GM06990 (cell line): ENCODE measurements at regions not wholly inside any gene's neighbourhood (a gene's known extent, or its start where the extent isn't known, plus 50 kb on each side); places are given as distances from the start of the nearest gene placed in this dataset.

ENCODE experiments used
- DNase-seq: peaks from one replicate; pipeline ENCODE4 v3.0.0-alpha.2; 2011; ENCODE audit not compliant: insufficient read length; ENCODE audit errors: extremely low read depth
- H3K27me3 ChIP-seq: replicated peaks from 2 replicates; pipeline ENCODE4 v1.6.0; 2011; ENCODE audit warnings: low read length; ENCODE audit not compliant: control insufficient read depth, insufficient read depth
- H3K36me3 ChIP-seq: 2 replicates; pipeline ENCODE4 v1.5.1; 2011; ENCODE audit warnings: low read length; ENCODE audit not compliant: control insufficient read depth, insufficient read depth
- H3K4me3 ChIP-seq: replicated peaks from 2 replicates; pipeline ENCODE4 v1.5.1; 2011; ENCODE audit warnings: low read depth, mild to moderate bottlenecking, control low read depth, low read length
- TF ChIP-seq, protein P1 (sequence below): IDR thresholded peaks from 2 replicates; pipeline ENCODE4 v1.5.1; 2011; ENCODE audit warnings: low read length, control low read depth, mild to moderate bottlenecking, inconsistent platforms; ENCODE audit not compliant: insufficient read depth, poor library complexity, severe bottlenecking

DNA sequence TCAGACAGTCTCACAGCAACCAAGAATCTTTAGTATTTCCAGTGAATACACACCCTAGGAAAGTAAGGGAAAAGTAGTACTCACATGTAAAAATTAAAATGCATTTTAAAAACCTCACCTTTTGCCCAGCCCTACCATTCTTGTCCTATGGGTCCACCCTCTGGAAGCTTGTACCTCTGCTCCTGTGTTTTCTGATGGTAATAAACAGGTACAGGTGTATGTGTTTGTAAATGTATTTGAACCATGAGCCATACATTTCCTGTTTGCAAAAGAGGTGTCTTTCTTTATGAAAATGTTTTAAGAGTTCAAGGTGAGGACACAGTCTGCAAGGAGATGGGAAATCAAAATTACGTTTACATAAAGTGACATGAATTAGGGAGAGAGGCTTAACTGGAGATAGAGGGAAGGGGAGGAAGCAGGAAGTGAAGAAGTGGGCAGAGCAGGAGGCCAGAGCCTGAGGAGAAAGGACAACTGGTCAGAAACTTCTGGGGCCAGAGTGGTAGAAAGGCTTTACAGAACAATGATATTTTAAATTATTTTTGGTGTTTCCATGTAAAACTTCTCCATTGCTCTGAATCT is 52.0 kb upstream of the IVNS1ABP start:
- Histone ChIP-seq H3K27me3 (no peaks in the 10 kb centered on the region), H3K4me3 (no peak overlapping the region), H3K36me3 (no peaks in the 10 kb centered on the region)
- TF ChIP-seq, protein P1, sequence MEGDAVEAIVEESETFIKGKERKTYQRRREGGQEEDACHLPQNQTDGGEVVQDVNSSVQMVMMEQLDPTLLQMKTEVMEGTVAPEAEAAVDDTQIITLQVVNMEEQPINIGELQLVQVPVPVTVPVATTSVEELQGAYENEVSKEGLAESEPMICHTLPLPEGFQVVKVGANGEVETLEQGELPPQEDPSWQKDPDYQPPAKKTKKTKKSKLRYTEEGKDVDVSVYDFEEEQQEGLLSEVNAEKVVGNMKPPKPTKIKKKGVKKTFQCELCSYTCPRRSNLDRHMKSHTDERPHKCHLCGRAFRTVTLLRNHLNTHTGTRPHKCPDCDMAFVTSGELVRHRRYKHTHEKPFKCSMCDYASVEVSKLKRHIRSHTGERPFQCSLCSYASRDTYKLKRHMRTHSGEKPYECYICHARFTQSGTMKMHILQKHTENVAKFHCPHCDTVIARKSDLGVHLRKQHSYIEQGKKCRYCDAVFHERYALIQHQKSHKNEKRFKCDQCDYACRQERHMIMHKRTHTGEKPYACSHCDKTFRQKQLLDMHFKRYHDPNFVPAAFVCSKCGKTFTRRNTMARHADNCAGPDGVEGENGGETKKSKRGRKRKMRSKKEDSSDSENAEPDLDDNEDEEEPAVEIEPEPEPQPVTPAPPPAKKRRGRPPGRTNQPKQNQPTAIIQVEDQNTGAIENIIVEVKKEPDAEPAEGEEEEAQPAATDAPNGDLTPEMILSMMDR, result no peak
- DNase-seq, result no peak

DNA sequence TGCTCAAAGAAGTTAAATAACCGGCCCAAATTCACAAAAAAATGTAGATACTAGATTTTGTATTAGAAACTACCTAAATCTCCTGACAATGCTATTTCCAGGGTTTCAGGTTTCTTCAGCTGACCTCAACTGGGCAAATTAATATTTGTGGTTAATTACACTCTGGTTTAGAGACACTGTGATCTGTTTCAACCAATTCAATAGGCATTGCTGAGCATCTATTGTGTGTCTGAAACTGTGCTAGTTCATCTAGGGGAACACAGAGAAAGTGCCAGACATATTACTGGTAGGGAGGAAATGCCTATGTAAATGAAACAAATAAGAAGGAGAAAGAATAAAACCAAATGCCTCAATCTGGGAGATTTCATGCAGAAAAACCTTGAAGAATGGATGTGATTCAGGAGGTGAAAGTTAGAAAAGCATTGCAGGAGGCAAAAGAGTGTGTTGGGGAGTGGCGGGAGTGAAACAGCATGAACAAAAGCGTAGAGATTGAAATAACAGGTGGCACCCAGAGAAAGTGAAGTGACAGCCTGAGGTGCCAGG is 51.3 kb upstream of the IVNS1ABP start:
- DNase-seq, result peak; percentile 2
- no peaks in the 10 kb centered on the region for H3K27me3 ChIP-seq
- no peak overlapping the region for H3K4me3 ChIP-seq
- H3K36me3 ChIP-seq, result no peaks in the 10 kb centered on the region
- TF ChIP-seq, protein P1, result no peak

DNA sequence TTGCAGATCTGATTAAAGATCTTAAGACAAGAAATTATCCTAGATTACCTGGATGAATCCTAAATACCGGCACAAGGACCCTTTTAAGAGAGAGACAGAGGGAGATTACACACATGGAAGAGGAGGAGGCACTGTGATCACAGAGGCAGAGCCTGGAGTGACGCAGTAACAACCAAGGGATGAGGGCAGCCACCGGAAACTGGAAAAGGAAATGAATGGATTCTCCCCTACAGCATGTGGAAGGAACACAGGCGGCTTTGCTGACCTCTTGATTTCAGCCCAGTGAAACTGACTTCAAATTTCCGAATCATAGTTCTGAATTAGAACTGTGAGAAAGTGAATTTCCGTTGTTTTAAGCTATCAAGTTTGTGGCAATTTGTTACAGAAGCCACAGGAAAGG is 50.2 kb upstream of the IVNS1ABP start:
- Histone ChIP-seq H3K36me3 (no peaks in the 10 kb centered on the region), H3K4me3 (no peak overlapping the region), H3K27me3 (no peaks in the 10 kb centered on the region)
- no peak for DNase-seq
- TF ChIP-seq, protein P1, result no peak
